ENCODE measurements at regions not wholly inside any gene's neighbourhood (a gene's known extent, or its start where the extent isn't known, plus 50 kb on each side); places are given as distances from the start of the nearest gene placed in this dataset.
A peak's percentile ranks its signal among the peaks of the same experiment; 100 is the strongest.

GRCh38 chr15:25504307-25504706 is 65.5 kb upstream of the UBE3A start:
- DNase-seq (no peak), ATAC-seq (no peak)
- intact Hi-C loops (cut with DNase I): no loop called here
- H3K36me3 ChIP-seq (replicated peaks in 1 of 2; ENCODE audit: insufficient read depth in 1 of 2, low read depth in 2 of 2): no peaks in the 10 kb centered on the region
- H3K27me3 ChIP-seq: no peaks in the 10 kb centered on the region
- TF ChIP-seq POLR2A (IDR thresholded peaks at IDR 0.05) (no peak), CTCF (IDR thresholded peaks at IDR 0.05) (no peak)
- WGBS, 2 donors: 38 to 64% methylated on average over 6 of the region's 6 CpGs
- H3K4me1 ChIP-seq: no peaks in the 10 kb centered on the region
- no peaks in the 10 kb centered on the region for H3K9me3 ChIP-seq
- no peak overlapping the region for H3K27ac ChIP-seq
- no peak overlapping the region for H3K4me3 ChIP-seq

GRCh38 chr15:25501828-25502446 is 63.1 kb upstream of the UBE3A start:
- 19 to 22% methylated on average over 5 of the region's 5 CpGs for WGBS, 2 donors
- Histone ChIP-seq H3K27ac (no peak overlapping the region), H3K36me3 (replicated peaks in 1 of 2; ENCODE audit: insufficient read depth in 1 of 2, low read depth in 2 of 2) (no peaks in the 10 kb centered on the region), H3K9me3 (no peaks in the 10 kb centered on the region), H3K4me3 (no peak overlapping the region), H3K27me3 (no peaks in the 10 kb centered on the region), H3K4me1 (no peaks in the 10 kb centered on the region)
- intact Hi-C loops (cut with DNase I): no loop called here
- TF ChIP-seq POLR2A (IDR thresholded peaks at IDR 0.05) (no peak), CTCF (IDR thresholded peaks at IDR 0.05) (peak in 6 of 7 experiments; percentile 37 to 61 (median 50))
- no peak for ATAC-seq
- DNase-seq: peak; percentile 22 to 35 (median 28)

GRCh38 chr15:25498835-25499234 is 60.0 kb upstream of the UBE3A start:
- no peaks in the 10 kb centered on the region for H3K27me3 ChIP-seq
- H3K9me3 ChIP-seq: no peaks in the 10 kb centered on the region
- no peaks in the 10 kb centered on the region for H3K36me3 ChIP-seq (replicated peaks in 1 of 2; ENCODE audit: insufficient read depth in 1 of 2, low read depth in 2 of 2)
- H3K4me3 ChIP-seq: no peak overlapping the region
- H3K4me1 ChIP-seq: no peaks in the 10 kb centered on the region
- 76 to 81% methylated on average over 5 of the region's 5 CpGs for WGBS, 2 donors
- DNase-seq (no peak), ATAC-seq (no peak)
- H3K27ac ChIP-seq: no peak overlapping the region
- TF ChIP-seq CTCF (IDR thresholded peaks at IDR 0.05): no peak
- no peak for TF ChIP-seq POLR2A (IDR thresholded peaks at IDR 0.05)
- intact Hi-C loops (cut with DNase I): no loop called here

GRCh38 chr15:25497934-25498333 is 59.1 kb upstream of the UBE3A start:
- no peak for TF ChIP-seq POLR2A (IDR thresholded peaks at IDR 0.05)
- no peak for TF ChIP-seq CTCF (IDR thresholded peaks at IDR 0.05)
- no peak overlapping the region for H3K27ac ChIP-seq
- intact Hi-C loops (cut with DNase I): no loop called here
- H3K27me3 ChIP-seq: no peaks in the 10 kb centered on the region
- no peaks in the 10 kb centered on the region for H3K36me3 ChIP-seq (replicated peaks in 1 of 2; ENCODE audit: insufficient read depth in 1 of 2, low read depth in 2 of 2)
- 70 to 71% methylated on average over 3 of the region's 3 CpGs for WGBS, 2 donors
- no peaks in the 10 kb centered on the region for H3K4me1 ChIP-seq
- H3K4me3 ChIP-seq: no peak overlapping the region
- H3K9me3 ChIP-seq: no peaks in the 10 kb centered on the region
- DNase-seq: no peak
- no peak for ATAC-seq

- Histone ChIP-seq H3K27ac (no peak overlapping the region), H3K4me3 (no peak overlapping the region), H3K4me1 (no peaks in the 10 kb centered on the region), H3K27me3 (no peaks in the 10 kb centered on the region), H3K9me3 (peaks cover 0 to 5% (median 0%) of the 10 kb centered on the region in 3 donors), H3K36me3 (replicated peaks in 1 of 2; ENCODE audit: insufficient read depth in 1 of 2, low read depth in 2 of 2) (no peaks in the 10 kb centered on the region)
- intact Hi-C loops (cut with DNase I): no loop called here
- WGBS, 2 donors: 60 to 83% methylated on average over 2 of the region's 2 CpGs
- ATAC-seq (no peak), DNase-seq (no peak)
- TF ChIP-seq POLR2A (IDR thresholded peaks at IDR 0.05) (no peak), CTCF (IDR thresholded peaks at IDR 0.05) (no peak)
These were observed 55.2 kb upstream of the UBE3A start for GRCh38 chr15:25493823-25494526.

Measured in body of pancreas (tissue), 4 donors.